GM23248 (cell line): ENCODE measurements at regions not wholly inside any gene's neighbourhood (a gene's known extent, or its start where the extent isn't known, plus 50 kb on each side); places are given as distances from the start of the nearest gene placed in this dataset.

Experiments
- EZH2 ChIP-seq: fragments of 200-600 bp; sonication (generic); IDR thresholded peaks from 2 replicates; pipeline ENCODE4 v1.6.1; 2018; ENCODE audit warnings: antibody characterized with exemption, mild to moderate bottlenecking; ENCODE audit not compliant: insufficient read depth, poor library complexity, severe bottlenecking
- EZH2phosphoT487 ChIP-seq: fragments of 200-600 bp; sonication (generic); IDR thresholded peaks from 2 replicates; pipeline ENCODE4 v1.6.1; 2018; ENCODE audit warnings: antibody characterized with exemption, moderate library complexity, mild to moderate bottlenecking, low read depth; ENCODE audit not compliant: insufficient read depth

- TF ChIP-seq EZH2, result no peak
- TF ChIP-seq EZH2phosphoT487, result no peak
Measured at GRCh38 chr11:123356539-123356938, 73.5 kb upstream of the GRAMD1B start.
